Ascending aorta (tissue), 2 donors: ENCODE measurements at regions not wholly inside any gene's neighbourhood (a gene's known extent, or its start where the extent isn't known, plus 50 kb on each side); places are given as distances from the start of the nearest gene placed in this dataset.
"Not testable (repeated sequence)": the region's sequence is repeated elsewhere in the genome, so short reads cannot be mapped to it uniquely, and the experiment has no call there.

Experiments used
- DNase-seq, 2 donors: peaks; one replicate each; pipeline ENCODE4 v3.0.0-alpha.2; 2019; ENCODE audit warnings: low spot score in 2 of 2
- H3K27ac ChIP-seq, 2 donors: fragments of 200-600 bp; sonication (generic); one replicate each; pipeline ENCODE4 v1.5.1; 2016 to 2017; ENCODE audit warnings: mild to moderate bottlenecking in 1 of 2
- H3K27me3 ChIP-seq: fragments of 200-600 bp; sonication (generic); one replicate; pipeline ENCODE4 v1.5.1; 2017
- H3K36me3 ChIP-seq, 2 donors: fragments of 200-600 bp; sonication (generic); one replicate each; pipeline ENCODE4 v1.5.1; 2016
- H3K4me1 ChIP-seq, 2 donors: fragments of 200-600 bp; sonication (generic); one replicate each; pipeline ENCODE4 v1.5.1; 2016 to 2017; ENCODE audit warnings: mild to moderate bottlenecking in 1 of 2
- H3K4me3 ChIP-seq, 2 donors: fragments of 200-600 bp; sonication (generic); one replicate each; pipeline ENCODE4 v1.5.1; 2016 to 2017; ENCODE audit warnings: mild to moderate bottlenecking in 1 of 2
- H3K9me3 ChIP-seq, 2 donors: fragments of 200-600 bp; sonication (generic); one replicate each; pipeline ENCODE4 v1.5.1; 2016
- intact Hi-C: fragments of 100-400 bp; cut with DNase I; formaldehyde crosslinking; loops from one replicate; pipeline ENCODE4 v1.15.1; 2023
- TF ChIP-seq, protein P1 (sequence below), 3 experiments: fragments of 200-600 bp in 2 of 3; fragments of 450-650 bp in 1 of 3; sonication (generic) in 2 of 3; IDR thresholded peaks; one replicate each; pipeline ENCODE4 v1.5.1; 2016 to 2019; ENCODE audit warnings: antibody characterized with exemption in 3 of 3, mild to moderate bottlenecking in 1 of 3, moderate library complexity in 1 of 3

- intact Hi-C loops = no loop called here
- no peaks in the 10 kb centered on the region for H3K27me3 ChIP-seq
- TF ChIP-seq, protein P1, sequence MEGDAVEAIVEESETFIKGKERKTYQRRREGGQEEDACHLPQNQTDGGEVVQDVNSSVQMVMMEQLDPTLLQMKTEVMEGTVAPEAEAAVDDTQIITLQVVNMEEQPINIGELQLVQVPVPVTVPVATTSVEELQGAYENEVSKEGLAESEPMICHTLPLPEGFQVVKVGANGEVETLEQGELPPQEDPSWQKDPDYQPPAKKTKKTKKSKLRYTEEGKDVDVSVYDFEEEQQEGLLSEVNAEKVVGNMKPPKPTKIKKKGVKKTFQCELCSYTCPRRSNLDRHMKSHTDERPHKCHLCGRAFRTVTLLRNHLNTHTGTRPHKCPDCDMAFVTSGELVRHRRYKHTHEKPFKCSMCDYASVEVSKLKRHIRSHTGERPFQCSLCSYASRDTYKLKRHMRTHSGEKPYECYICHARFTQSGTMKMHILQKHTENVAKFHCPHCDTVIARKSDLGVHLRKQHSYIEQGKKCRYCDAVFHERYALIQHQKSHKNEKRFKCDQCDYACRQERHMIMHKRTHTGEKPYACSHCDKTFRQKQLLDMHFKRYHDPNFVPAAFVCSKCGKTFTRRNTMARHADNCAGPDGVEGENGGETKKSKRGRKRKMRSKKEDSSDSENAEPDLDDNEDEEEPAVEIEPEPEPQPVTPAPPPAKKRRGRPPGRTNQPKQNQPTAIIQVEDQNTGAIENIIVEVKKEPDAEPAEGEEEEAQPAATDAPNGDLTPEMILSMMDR (IDR thresholded peaks at IDR 0.05) = no peak
Measured at GRCh38 chr1:194755241-194755994, 1569.0 kb upstream of the B3GALT2 start.

GRCh38 chr1:194738843-194739242 is 1552.4 kb upstream of the B3GALT2 start:
- H3K27me3 ChIP-seq, H3K27ac ChIP-seq, H3K4me3 ChIP-seq, H3K9me3 ChIP-seq, H3K36me3 ChIP-seq, intact Hi-C loops, DNase-seq, H3K4me1 ChIP-seq: not testable (repeated sequence)

More at GRCh38 chr1:194755241-194755994, 1569.0 kb upstream of the B3GALT2 start:
- no peaks in the 10 kb centered on the region for H3K9me3 ChIP-seq
- H3K36me3 ChIP-seq = no peaks in the 10 kb centered on the region
- no peak for DNase-seq
- H3K4me1 ChIP-seq = no peaks in the 10 kb centered on the region
- H3K27ac ChIP-seq = no peak overlapping the region
- H3K4me3 ChIP-seq = no peak overlapping the region

- Histone ChIP-seq H3K27me3 (no peaks in the 10 kb centered on the region), H3K36me3 (no peaks in the 10 kb centered on the region), H3K27ac (no peak overlapping the region), H3K4me1 (no peaks in the 10 kb centered on the region), H3K9me3 (no peaks in the 10 kb centered on the region), H3K4me3 (no peak overlapping the region)
- intact Hi-C loops = no loop called here
- no peak for DNase-seq
- TF ChIP-seq, protein P1 (IDR thresholded peaks at IDR 0.05) = no peak
Measured at GRCh38 chr1:194734970-194735369, 1548.6 kb upstream of the B3GALT2 start.

- no peak overlapping the region for H3K4me3 ChIP-seq
- H3K27me3 ChIP-seq = no peaks in the 10 kb centered on the region
- no peak for DNase-seq
- no peaks in the 10 kb centered on the region for H3K4me1 ChIP-seq
- intact Hi-C loops = no loop called here
- no peaks in the 10 kb centered on the region for H3K9me3 ChIP-seq
- no peaks in the 10 kb centered on the region for H3K36me3 ChIP-seq
- no peak overlapping the region for H3K27ac ChIP-seq
- TF ChIP-seq, protein P1 (IDR thresholded peaks at IDR 0.05) = no peak
Measured at GRCh38 chr1:194731025-194731424, 1544.6 kb upstream of the B3GALT2 start.

DNA sequence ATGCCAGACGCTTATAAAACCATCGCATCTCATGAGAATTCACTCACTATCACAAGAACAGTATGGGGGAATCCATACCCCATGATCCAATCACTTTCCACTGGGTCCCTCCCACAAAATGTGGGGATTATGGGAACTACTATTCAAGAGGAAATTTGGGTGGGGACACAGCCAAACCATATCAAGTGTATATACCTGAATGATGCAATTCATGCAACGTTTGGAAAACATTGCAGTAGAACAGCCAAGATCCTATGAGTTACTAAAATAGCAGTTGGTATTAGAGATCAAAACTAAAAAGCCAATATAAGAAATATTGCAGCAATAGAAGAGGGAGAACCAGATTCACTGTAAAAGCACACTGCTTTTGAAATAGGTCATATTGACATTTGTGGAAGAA is 1543.9 kb upstream of the B3GALT2 start:
- TF ChIP-seq, protein P1 (IDR thresholded peaks at IDR 0.05) = no peak
- no peaks in the 10 kb centered on the region for H3K36me3 ChIP-seq
- H3K27me3 ChIP-seq = no peaks in the 10 kb centered on the region
- no peaks in the 10 kb centered on the region for H3K4me1 ChIP-seq
- H3K4me3 ChIP-seq = no peak overlapping the region
- intact Hi-C loops = no loop called here
- no peaks in the 10 kb centered on the region for H3K9me3 ChIP-seq
- no peak overlapping the region for H3K27ac ChIP-seq
- no peak for DNase-seq

GRCh38 chr1:194723067-194723466 is 1536.7 kb upstream of the B3GALT2 start:
- H3K27ac ChIP-seq = no peak overlapping the region
- intact Hi-C loops = no loop called here
- H3K4me1 ChIP-seq = no peaks in the 10 kb centered on the region
- TF ChIP-seq, protein P1 (IDR thresholded peaks at IDR 0.05) = no peak
- no peaks in the 10 kb centered on the region for H3K9me3 ChIP-seq
- DNase-seq = no peak
- no peaks in the 10 kb centered on the region for H3K36me3 ChIP-seq
- H3K4me3 ChIP-seq = no peak overlapping the region
- no peaks in the 10 kb centered on the region for H3K27me3 ChIP-seq
